ENCODE measurements at regions not wholly inside any gene's neighbourhood (a gene's known extent, or its start where the extent isn't known, plus 50 kb on each side); places are given as distances from the start of the nearest gene placed in this dataset.

- no peaks in the 10 kb centered on the region for H3K4me1 ChIP-seq (ENCODE audit: insufficient read depth, low read length)
- Mint-ChIP-seq H3K4me3 (no peak overlapping the region), H3K27me3 (peaks cover 19% of the 10 kb centered on the region), H3K36me3 (ENCODE audit: low read depth) (no peaks in the 10 kb centered on the region), H3K27ac (no peak overlapping the region), H3K4me1 (ENCODE audit: low read depth) (no peaks in the 10 kb centered on the region), H3K9me3 (no peaks in the 10 kb centered on the region)
- intact Hi-C loops (cut with DNase I, micrococcal nuclease) = no loop called here
- no peaks in the 10 kb centered on the region for H3K27me3 ChIP-seq (ENCODE audit: control insufficient read depth in 1 of 2, insufficient read depth in 2 of 2, low read length in 2 of 2)
- DNase-seq = no peak
- CTCF ChIA-PET = no interaction called here
- no peaks in the 10 kb centered on the region for H3K36me3 ChIP-seq (ENCODE audit: insufficient read depth, low read length)
- peaks cover 0 to 6% of the 10 kb centered on the region in 2 experiments for H3K9me3 ChIP-seq (ENCODE audit: control insufficient read depth in 1 of 2, insufficient read depth in 1 of 2, low read length in 2 of 2)
- H3K4me3 ChIP-seq (ENCODE audit: low read length) = no peak overlapping the region
- TF ChIP-seq CTCF (IDR thresholded peaks at IDR 0.05) = no peak
- H3K27ac ChIP-seq (ENCODE audit: low read depth in 1 of 2, low read length in 2 of 2) = no peak overlapping the region
- POLR2A ChIA-PET = no interaction called here
- ATAC-seq (ENCODE audit: poor library complexity) = no peak
Observed at GRCh38 chr6:160881148-160881808, 110.3 kb upstream of the MAP3K4 start.

GRCh38 chr6:160882006-160882405, 109.6 kb upstream of the MAP3K4 start:
- ChIA-PET POLR2A (no interaction called here), CTCF (no interaction called here)
- no peaks in the 10 kb centered on the region for H3K36me3 Mint-ChIP-seq (ENCODE audit: low read depth)
- TF ChIP-seq CTCF (IDR thresholded peaks at IDR 0.05) = no peak
- no peak overlapping the region for H3K4me3 Mint-ChIP-seq
- H3K4me1 Mint-ChIP-seq (ENCODE audit: low read depth) = no peaks in the 10 kb centered on the region
- DNase-seq (no peak), ATAC-seq (ENCODE audit: poor library complexity) (no peak)
- peaks cover 15% of the 10 kb centered on the region for H3K27me3 Mint-ChIP-seq
- H3K9me3 ChIP-seq (ENCODE audit: control insufficient read depth in 1 of 2, insufficient read depth in 1 of 2, low read length in 2 of 2) = peaks cover 0 to 2% of the 10 kb centered on the region in 2 experiments
- no peak overlapping the region for H3K4me3 ChIP-seq (ENCODE audit: low read length)
- intact Hi-C loops (cut with DNase I, micrococcal nuclease) = no loop called here
- no peaks in the 10 kb centered on the region for H3K36me3 ChIP-seq (ENCODE audit: insufficient read depth, low read length)
- no peaks in the 10 kb centered on the region for H3K27me3 ChIP-seq (ENCODE audit: control insufficient read depth in 1 of 2, insufficient read depth in 2 of 2, low read length in 2 of 2)
- no peak overlapping the region for H3K27ac ChIP-seq (ENCODE audit: low read depth in 1 of 2, low read length in 2 of 2)
- H3K9me3 Mint-ChIP-seq = no peaks in the 10 kb centered on the region
- H3K4me1 ChIP-seq (ENCODE audit: insufficient read depth, low read length) = no peaks in the 10 kb centered on the region
- H3K27ac Mint-ChIP-seq = no peak overlapping the region

- no peak overlapping the region for H3K27ac ChIP-seq (ENCODE audit: low read depth in 1 of 2, low read length in 2 of 2)
- no peaks in the 10 kb centered on the region for H3K4me1 ChIP-seq (ENCODE audit: insufficient read depth, low read length)
- Mint-ChIP-seq H3K27me3 (peaks cover 14% of the 10 kb centered on the region), H3K36me3 (ENCODE audit: low read depth) (no peaks in the 10 kb centered on the region), H3K9me3 (no peaks in the 10 kb centered on the region), H3K27ac (no peak overlapping the region), H3K4me3 (no peak overlapping the region), H3K4me1 (ENCODE audit: low read depth) (no peaks in the 10 kb centered on the region)
- H3K27me3 ChIP-seq (ENCODE audit: control insufficient read depth in 1 of 2, insufficient read depth in 2 of 2, low read length in 2 of 2) = no peaks in the 10 kb centered on the region
- ATAC-seq (ENCODE audit: poor library complexity) (no peak), DNase-seq (no peak)
- TF ChIP-seq CTCF (IDR thresholded peaks at IDR 0.05) = no peak
- ChIA-PET CTCF (no interaction called here), POLR2A (no interaction called here)
- intact Hi-C loops (cut with DNase I, micrococcal nuclease) = no loop called here
- H3K4me3 ChIP-seq (ENCODE audit: low read length) = no peak overlapping the region
- H3K9me3 ChIP-seq (ENCODE audit: control insufficient read depth in 1 of 2, insufficient read depth in 1 of 2, low read length in 2 of 2) = peaks cover 0 to 6% of the 10 kb centered on the region in 2 experiments
- no peaks in the 10 kb centered on the region for H3K36me3 ChIP-seq (ENCODE audit: insufficient read depth, low read length)
Observed at GRCh38 chr6:160882791-160883279, 108.7 kb upstream of the MAP3K4 start.

Measured in CD4-positive, alpha-beta T cell (primary cell).